Neural cell (in vitro differentiated cells): ENCODE measurements at regions not wholly inside any gene's neighbourhood (a gene's known extent, or its start where the extent isn't known, plus 50 kb on each side); places are given as distances from the start of the nearest gene placed in this dataset.

Experiments
- CTCF ChIP-seq: fragments of 450-650 bp; IDR thresholded peaks from 2 replicates; pipeline ENCODE4 v1.5.1; 2014; ENCODE audit warnings: antibody characterized with exemption, mild to moderate bottlenecking, moderate library complexity; ENCODE audit not compliant: poor library complexity, severe bottlenecking
- EP300 ChIP-seq: fragments of 450-650 bp; conservative IDR thresholded peaks from 2 replicates; pipeline ENCODE4 v1.6.1; 2014; ENCODE audit warnings: antibody characterized with exemption, mild to moderate bottlenecking, moderate library complexity; ENCODE audit not compliant: poor library complexity, severe bottlenecking
- EZH2 ChIP-seq: fragments of 200-600, 300-800 bp; shearing (Covaris generic), sonication (generic); IDR thresholded peaks from 2 replicates; pipeline ENCODE4 v1.6.1; 2014; ENCODE audit warnings: antibody characterized with exemption, low read length, borderline replicate concordance, mild to moderate bottlenecking; ENCODE audit not compliant: insufficient read depth, poor library complexity, severe bottlenecking
- POLR2AphosphoS5 ChIP-seq: IDR thresholded peaks from 2 replicates; pipeline ENCODE4 v1.6.1; 2012
- TAF1 ChIP-seq: IDR thresholded peaks from 2 replicates; pipeline ENCODE4 v1.6.1; 2012; ENCODE audit warnings: low read depth

- TF ChIP-seq TAF1 = no peak
- TF ChIP-seq CTCF = no peak
- TF ChIP-seq POLR2AphosphoS5 = no peak
- no peak for TF ChIP-seq EP300
- no peak for TF ChIP-seq EZH2
Measured at GRCh38 chr10:5584895-5585516, 60.2 kb downstream of the CALML3 start.
